Tibial artery (tissue), 4 donors: ENCODE measurements at regions not wholly inside any gene's neighbourhood (a gene's known extent, or its start where the extent isn't known, plus 50 kb on each side); places are given as distances from the start of the nearest gene placed in this dataset.

Experiments
- DNase-seq, 2 donors: peaks; one replicate each; pipeline ENCODE4 v3.0.0-alpha.2; 2019
- H3K27ac ChIP-seq, 2 donors: fragments of 200-600 bp; sonication (generic) in 1 of 2; 1 replicate in 1 of 2; 2 replicates in 1 of 2; pipeline ENCODE4 v1.5.1; 2018 to 2019; ENCODE audit warnings: mild to moderate bottlenecking in 1 of 2
- H3K27me3 ChIP-seq, 2 donors: fragments of 200-600 bp; sonication (generic) in 1 of 2; one replicate each; pipeline versions ENCODE4 v1.5.1 to v1.6.0; 2016 to 2019
- H3K36me3 ChIP-seq, 3 donors: fragments of 200-600 bp; sonication (generic) in 2 of 3; one replicate each; pipeline ENCODE4 v1.5.1; 2016 to 2019; ENCODE audit warnings: mild to moderate bottlenecking in 2 of 3
- H3K4me1 ChIP-seq, 4 donors: fragments of 200-600 bp; sonication (generic) in 2 of 4; 1 replicate in 3 of 4; 2 replicates in 1 of 4; pipeline ENCODE4 v1.5.1; 2016 to 2019
- H3K4me3 ChIP-seq, 2 donors: fragments of 200-600 bp; sonication (generic) in 1 of 2; 1 replicate in 1 of 2; 2 replicates in 1 of 2; pipeline ENCODE4 v1.5.1; 2018 to 2019; ENCODE audit warnings: mild to moderate bottlenecking in 2 of 2
- H3K9me3 ChIP-seq, 3 donors: fragments of 200-600 bp; sonication (generic) in 1 of 3; one replicate each; pipeline ENCODE4 v1.5.1; 2016 to 2019
- intact Hi-C: fragments of 100-400 bp; cut with DNase I; formaldehyde crosslinking; loops from one replicate; pipeline ENCODE4 v1.15.0; 2023; ENCODE audit warnings: low total_unique reads
- TF ChIP-seq, protein P1 (sequence below), 2 experiments: fragments of 200-600 bp in 1 of 2; fragments of 450-650 bp in 1 of 2; IDR thresholded peaks; one replicate each; pipeline ENCODE4 v1.5.1; 2017 to 2019; ENCODE audit warnings: antibody characterized with exemption in 2 of 2, mild to moderate bottlenecking in 1 of 2, moderate library complexity in 1 of 2

DNA sequence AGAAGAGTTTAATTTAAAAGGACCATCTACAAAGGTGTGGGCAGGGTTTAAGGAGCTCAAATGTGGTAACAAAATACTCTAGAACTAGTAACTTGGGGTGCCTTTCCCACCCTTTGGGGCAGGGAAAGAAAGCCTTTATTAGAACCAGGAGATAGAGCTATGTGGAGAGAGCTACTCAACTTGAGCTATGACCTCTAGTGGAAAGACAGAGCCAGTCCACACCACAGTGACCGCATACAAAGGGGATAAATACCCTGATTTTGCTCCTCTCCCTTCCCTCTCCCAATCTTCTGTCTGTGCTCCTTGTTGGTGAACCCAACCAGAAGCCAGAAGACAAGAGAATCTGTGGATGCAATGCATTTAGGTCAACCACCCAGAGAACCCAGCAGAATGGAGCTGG lies 54.4 kb upstream of the JAK1 start:
- Histone ChIP-seq H3K27ac (no peak overlapping the region), H3K36me3 (no peaks in the 10 kb centered on the region), H3K9me3 (no peaks in the 10 kb centered on the region), H3K4me1 (peaks cover 0 to 17% (median 7%) of the 10 kb centered on the region in 4 donors), H3K4me3 (no peak overlapping the region), H3K27me3 (no peaks in the 10 kb centered on the region)
- TF ChIP-seq, protein P1, sequence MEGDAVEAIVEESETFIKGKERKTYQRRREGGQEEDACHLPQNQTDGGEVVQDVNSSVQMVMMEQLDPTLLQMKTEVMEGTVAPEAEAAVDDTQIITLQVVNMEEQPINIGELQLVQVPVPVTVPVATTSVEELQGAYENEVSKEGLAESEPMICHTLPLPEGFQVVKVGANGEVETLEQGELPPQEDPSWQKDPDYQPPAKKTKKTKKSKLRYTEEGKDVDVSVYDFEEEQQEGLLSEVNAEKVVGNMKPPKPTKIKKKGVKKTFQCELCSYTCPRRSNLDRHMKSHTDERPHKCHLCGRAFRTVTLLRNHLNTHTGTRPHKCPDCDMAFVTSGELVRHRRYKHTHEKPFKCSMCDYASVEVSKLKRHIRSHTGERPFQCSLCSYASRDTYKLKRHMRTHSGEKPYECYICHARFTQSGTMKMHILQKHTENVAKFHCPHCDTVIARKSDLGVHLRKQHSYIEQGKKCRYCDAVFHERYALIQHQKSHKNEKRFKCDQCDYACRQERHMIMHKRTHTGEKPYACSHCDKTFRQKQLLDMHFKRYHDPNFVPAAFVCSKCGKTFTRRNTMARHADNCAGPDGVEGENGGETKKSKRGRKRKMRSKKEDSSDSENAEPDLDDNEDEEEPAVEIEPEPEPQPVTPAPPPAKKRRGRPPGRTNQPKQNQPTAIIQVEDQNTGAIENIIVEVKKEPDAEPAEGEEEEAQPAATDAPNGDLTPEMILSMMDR (IDR thresholded peaks at IDR 0.05) = peak in 1 of 2 experiments; percentile 5
- intact Hi-C loops = no loop called here
- no peak for DNase-seq

DNA sequence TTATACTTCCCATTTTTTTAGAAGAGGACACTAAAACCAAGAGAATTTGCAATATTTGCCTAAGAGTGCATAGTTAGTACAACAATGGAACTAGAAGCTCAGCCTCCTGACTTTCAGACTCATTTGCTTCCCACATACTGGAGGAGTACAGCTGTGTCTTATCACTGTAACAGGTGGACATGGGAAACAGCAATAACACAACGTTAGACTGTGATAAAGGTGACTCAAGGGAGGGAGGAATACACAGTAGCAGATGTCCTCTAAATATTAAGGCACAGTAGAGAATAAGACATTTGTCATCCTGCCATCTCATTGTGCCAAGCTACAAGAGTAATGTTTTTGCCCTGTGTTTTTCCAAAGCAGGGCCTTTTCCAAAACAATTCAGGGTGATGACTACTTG lies 55.4 kb upstream of the JAK1 start:
- no peak overlapping the region for H3K27ac ChIP-seq
- no peaks in the 10 kb centered on the region for H3K36me3 ChIP-seq
- TF ChIP-seq, protein P1 (IDR thresholded peaks at IDR 0.05) = no peak
- intact Hi-C loops = no loop called here
- no peak for DNase-seq
- H3K9me3 ChIP-seq = no peaks in the 10 kb centered on the region
- no peaks in the 10 kb centered on the region for H3K27me3 ChIP-seq
- peaks cover 0 to 27% (median 15%) of the 10 kb centered on the region in 4 donors for H3K4me1 ChIP-seq
- H3K4me3 ChIP-seq = no peak overlapping the region

DNA sequence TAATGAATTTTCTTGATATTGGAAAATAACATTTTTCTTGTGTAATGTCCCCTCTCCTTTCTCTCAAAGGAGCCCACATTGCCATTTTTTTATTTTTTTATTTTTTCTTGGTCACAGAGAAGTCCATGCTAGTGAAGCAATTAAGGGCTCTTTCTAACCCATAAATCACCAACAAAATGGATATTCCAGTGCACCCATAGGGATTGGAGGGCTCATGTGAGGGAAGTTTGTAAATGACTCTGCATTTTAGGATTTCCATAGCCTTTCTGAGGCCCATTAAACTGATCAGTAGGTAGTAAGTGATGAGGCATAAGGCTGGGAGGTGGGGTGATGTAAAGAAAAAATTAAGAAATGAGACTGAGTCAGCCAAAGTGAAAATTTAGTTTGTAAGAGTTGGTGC lies 55.9 kb upstream of the JAK1 start:
- no peak for DNase-seq
- Histone ChIP-seq H3K36me3 (peaks cover 0 to 1% (median 0%) of the 10 kb centered on the region in 3 donors), H3K4me1 (peaks cover 0 to 32% (median 19%) of the 10 kb centered on the region in 4 donors), H3K4me3 (no peak overlapping the region), H3K27ac (no peak overlapping the region), H3K27me3 (no peaks in the 10 kb centered on the region), H3K9me3 (no peaks in the 10 kb centered on the region)
- intact Hi-C loops = no loop called here
- TF ChIP-seq, protein P1 (IDR thresholded peaks at IDR 0.05) = no peak

DNA sequence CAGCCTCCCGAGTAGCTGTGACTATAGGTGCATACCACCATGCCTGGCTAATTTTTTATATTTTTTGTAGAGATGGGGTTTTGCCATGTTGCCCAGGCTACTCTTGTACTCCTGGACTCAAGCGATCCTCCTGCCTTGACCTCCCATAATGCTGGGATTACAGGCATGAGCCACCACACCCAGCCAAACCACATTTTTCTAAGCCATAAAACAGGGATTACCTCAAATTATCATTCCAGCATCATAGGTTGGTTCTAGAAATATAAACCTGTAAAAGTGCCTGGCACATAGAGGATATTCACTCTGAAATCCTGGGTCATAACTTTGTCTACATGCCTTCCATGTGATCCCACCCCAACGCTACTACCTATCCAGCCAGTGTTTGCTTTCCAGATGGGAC lies 59.4 kb upstream of the JAK1 start:
- DNase-seq = no peak
- Histone ChIP-seq H3K4me1 (peaks cover 0 to 50% (median 30%) of the 10 kb centered on the region in 4 donors), H3K4me3 (no peak overlapping the region), H3K9me3 (no peaks in the 10 kb centered on the region), H3K27ac (no peak overlapping the region), H3K27me3 (no peaks in the 10 kb centered on the region), H3K36me3 (peaks cover 0 to 7% (median 0%) of the 10 kb centered on the region in 3 donors)
- intact Hi-C loops = no loop called here
- TF ChIP-seq, protein P1 (IDR thresholded peaks at IDR 0.05) = no peak

DNA sequence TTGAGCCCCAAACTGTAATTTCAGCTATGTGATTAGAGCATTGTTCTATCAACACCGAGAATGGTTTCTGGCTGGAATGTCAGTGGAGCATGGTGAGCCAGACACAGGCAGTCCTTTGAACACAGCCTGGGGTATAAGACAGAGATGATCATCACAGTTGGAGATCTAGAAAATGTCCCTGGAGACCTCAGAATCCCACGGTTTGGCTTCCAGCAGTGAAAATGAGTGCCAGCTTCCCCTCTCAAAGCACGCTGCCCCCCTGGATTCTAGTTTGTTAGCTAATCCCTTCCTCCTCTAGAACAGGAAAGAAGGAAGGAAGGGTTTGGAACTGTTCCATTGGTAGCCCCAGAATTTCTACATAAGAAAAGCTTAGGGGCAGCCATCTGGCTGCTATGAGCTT lies 59.9 kb upstream of the JAK1 start:
- H3K4me1 ChIP-seq = peaks cover 0 to 50% (median 30%) of the 10 kb centered on the region in 4 donors
- intact Hi-C loops = no loop called here
- no peaks in the 10 kb centered on the region for H3K27me3 ChIP-seq
- TF ChIP-seq, protein P1 (IDR thresholded peaks at IDR 0.05) = no peak
- no peak overlapping the region for H3K4me3 ChIP-seq
- no peak overlapping the region for H3K27ac ChIP-seq
- H3K36me3 ChIP-seq = peaks cover 0 to 7% (median 0%) of the 10 kb centered on the region in 3 donors
- no peaks in the 10 kb centered on the region for H3K9me3 ChIP-seq
- no peak for DNase-seq
